ENCODE measurements at regions not wholly inside any gene's neighbourhood (a gene's known extent, or its start where the extent isn't known, plus 50 kb on each side); places are given as distances from the start of the nearest gene placed in this dataset.

GRCh38 chr2:38207168-38207567 is 131.2 kb upstream of the CYP1B1 start:
- TF ChIP-seq CTCF (IDR thresholded peaks at IDR 0.05): no peak
- no peak for TF ChIP-seq POLR2A (IDR thresholded peaks at IDR 0.05)
- no peak for TF ChIP-seq EP300 (IDR thresholded peaks at IDR 0.05)
